ENCODE measurements at regions not wholly inside any gene's neighbourhood (a gene's known extent, or its start where the extent isn't known, plus 50 kb on each side); places are given as distances from the start of the nearest gene placed in this dataset.
"Not testable (repeated sequence)": the region's sequence is repeated elsewhere in the genome, so short reads cannot be mapped to it uniquely, and the experiment has no call there.

DNA sequence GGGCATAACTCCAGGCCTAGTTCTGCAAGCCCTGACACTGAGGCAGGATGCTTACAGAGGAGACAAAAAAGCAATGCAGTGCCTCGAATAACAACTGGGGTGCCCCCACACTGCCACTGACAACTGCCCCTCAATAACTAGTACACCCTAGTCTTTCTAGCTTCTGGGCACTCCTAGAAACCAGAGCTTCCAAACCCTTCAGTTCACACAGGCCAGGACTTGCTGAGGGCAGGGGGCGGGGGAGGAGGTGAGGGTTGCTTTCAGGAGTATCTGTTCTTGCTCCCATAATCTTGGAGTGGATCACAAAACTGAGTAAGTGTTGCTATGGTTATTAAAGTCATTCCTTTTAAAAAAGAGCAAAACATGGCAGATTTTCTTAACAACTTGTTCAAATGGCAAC, 333.1 kb downstream of the BCL2L11 start:
- not testable (repeated sequence) for DNase-seq

DNA sequence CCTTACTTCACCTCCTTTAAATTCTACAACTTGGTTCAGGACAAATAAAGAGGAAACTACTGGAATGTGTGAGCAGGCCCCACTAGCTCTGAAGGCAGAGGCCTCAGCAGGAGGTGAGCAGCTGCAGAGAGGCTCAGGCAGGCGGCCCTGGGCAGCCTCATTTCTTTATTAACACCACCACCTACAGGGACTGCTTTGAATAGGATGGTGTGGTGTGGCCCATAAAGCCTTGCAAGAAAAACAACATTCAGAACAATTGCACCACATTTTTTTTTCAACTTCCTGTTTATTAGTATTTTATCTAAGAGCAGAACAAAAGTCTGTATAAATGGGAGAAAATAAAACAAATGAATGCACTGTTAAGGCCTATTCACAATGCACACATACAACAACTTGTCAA, 333.7 kb downstream of the BCL2L11 start:
- DNase-seq = not testable (repeated sequence)

DNA sequence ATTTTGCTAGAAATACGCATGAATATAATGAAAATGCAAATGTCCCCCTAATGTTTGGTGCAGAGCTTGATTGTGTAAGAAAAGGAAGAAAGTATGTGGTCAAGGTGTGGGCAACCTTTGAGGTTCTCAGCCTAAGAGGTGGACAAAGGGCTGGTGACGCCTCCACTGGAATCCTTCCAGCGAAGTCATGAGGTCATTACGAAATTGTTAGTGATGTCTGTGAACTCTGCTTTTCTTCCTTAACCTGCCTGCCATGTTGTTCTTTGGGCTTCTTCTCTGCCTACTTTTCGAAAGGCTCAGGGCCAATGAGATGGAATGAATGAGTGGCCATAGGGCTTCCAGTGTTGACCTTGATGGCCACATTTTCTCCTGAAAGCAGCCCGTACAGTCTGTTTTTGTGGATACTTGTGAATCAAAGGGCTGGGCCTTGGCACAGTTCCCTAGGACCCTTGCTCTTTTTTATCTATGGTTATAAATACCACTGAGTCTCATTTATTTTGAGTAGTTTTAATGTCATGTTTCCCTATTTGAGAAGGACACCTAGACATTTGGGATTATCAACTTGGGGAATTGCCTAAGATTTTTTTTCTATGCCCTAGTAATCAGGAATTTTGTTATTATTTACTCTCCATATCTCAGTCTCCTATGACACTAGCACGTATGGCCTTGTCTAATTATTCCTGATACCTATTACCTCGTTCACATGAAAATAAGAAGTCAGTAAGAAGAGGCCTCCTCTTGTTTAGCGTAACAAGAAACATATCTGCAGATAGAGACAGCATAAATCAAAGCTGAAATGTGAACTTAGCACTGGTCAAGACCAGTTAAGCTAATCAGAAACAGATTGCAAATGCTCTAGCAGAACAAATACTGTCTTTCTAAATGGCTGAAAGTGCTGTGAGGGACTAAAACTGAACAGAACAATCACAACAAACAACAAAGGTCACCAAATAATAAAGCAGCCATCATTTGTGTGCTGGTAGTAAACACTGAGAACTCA, 334.6 kb downstream of the BCL2L11 start:
- DNase-seq = not testable (repeated sequence)

DNA sequence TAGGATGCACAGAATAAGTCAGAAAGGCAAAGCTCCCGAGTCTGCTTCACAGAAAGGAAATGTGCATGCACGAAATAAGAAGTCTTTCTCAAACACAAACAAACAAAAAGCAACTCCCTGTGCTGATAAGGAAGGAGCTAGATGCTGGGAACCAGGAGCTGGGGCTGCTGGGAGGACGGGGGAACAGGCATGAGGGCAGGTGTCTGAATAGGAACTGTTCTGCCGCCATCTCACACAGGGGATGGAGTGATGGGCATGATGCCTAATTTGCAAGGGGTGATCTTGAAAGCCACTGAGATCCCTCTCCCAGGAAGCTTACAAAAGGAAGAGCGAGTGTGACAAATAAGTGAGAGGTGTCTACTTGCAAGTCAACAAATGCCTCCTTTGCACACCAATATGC, 336.5 kb downstream of the BCL2L11 start:
- DNase-seq = not testable (repeated sequence)

DNA sequence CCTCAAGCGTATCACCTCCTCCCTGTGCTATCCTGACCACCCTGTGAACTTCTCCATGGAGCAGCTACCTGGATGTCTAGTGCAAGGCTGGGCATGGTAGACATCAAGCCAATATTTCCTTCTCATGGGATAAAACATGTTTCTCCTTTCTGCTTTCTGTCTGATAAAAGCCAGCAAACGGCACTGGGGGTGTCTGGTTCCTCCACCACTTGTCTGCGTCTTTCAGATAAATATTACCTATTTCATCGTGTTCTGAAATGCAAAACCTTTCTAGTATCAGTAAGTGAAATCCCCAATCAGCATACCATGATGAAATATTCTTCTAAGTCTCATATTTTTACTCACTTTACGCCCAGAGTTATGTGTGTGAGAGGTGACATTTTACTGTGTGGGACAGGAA, 340.2 kb downstream of the BCL2L11 start:
- DNase-seq = not testable (repeated sequence)

DNA sequence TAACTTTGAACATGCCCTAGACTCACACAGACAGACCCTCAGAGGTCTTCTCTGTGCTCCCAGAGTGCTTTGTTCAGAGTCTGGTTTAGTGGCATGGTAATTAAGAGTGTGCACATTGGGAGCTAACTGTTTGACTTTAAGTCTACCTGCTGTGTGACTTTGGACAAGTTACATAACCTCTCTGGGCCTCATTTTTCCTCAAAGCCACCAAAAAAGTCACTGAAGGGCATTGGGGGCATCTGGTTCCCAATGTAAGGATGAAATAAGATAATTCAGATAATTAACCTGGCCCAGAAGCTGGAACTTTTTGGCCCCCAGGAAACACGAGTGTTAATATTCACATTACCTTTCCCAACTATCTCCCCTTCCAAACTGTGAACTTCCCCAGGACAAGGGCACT, 341.1 kb downstream of the BCL2L11 start:
- DNase-seq = not testable (repeated sequence)

DNA sequence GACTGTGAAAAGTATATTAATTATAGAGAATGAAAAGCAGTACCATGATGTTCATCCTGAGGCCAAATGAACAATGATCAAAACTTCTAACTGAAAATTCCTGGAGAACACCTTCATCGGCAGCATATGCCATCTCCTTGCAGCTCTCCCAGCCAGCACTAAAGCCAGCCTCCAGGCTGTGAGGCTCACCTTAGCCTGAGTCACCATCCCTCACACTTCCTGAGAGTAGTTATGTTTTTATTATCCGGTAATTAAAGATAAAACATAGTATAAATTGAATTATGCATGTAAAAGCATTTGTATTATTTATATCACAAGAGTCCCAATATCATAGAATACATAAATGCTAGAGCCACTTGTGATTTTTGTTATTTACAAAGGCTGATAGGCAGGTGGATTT, 341.9 kb downstream of the BCL2L11 start:
- not testable (repeated sequence) for DNase-seq

DNA sequence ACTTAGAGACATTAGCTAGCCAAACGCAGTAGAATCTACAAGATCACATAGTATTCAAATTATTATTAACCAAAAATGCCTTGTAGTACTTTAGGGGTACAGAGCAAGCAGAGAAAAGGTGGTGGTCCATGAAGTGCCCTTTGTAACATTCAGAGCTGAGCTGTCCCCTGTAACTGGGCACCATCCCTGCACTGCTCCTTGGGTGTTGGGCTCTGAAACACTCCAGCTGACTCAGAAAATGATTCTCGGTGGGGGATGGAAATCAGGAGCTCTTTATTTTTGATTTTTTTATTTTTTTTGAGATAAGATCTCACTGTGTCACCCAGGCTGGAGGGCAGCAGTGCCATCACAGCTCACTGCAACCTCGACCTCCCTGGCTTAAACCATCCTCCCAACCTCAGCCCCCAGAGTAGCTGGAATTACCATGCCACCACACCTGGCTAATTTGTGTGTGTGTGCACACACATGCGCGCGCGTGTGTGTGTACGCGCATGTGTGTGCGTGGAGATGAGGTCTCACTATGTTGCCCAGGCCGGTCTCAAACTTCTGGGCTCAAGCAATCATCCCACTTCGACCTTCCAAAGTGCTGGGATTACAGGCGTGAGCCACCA, 342.6 kb downstream of the BCL2L11 start:
- not testable (repeated sequence) for DNase-seq

DNA sequence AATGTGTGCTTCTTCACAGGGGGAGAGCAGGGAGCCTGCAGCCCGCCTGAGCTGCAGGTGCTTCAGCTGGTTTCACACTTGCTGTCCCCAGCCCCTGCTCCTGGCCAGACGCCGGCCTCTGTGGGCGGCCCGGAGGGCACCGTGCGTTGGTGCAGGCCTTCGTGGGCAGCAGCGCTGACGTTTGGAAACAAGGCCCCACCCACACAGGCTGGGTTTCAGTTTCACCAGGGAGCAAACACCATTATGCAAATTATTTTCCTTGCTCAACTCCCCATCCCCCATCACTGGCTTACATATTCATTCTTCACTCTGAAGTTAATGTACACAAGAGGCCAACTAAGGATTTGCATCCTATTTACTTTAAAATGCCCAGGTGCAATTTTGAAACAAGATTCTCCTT, 343.2 kb downstream of the BCL2L11 start:
- DNase-seq = not testable (repeated sequence)

DNA sequence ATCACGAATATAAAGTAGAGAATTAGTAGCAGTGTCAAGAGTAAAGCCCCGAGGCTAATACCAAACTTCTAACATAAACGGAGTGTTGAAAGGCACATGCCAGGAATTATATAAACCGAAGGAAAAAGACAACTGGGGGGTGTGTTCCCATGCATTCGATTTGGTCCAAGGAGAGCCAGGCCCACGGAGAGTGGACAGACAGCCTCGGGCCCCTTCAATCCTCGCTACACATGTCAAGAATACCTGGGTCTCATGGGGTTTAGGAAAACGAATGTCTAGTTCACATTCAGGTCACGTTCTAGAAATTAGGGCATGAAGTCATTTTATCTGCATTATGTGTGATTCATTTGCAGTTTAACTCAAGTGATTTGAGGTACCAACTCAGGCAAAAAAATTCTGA, 343.7 kb downstream of the BCL2L11 start:
- not testable (repeated sequence) for DNase-seq

DNA sequence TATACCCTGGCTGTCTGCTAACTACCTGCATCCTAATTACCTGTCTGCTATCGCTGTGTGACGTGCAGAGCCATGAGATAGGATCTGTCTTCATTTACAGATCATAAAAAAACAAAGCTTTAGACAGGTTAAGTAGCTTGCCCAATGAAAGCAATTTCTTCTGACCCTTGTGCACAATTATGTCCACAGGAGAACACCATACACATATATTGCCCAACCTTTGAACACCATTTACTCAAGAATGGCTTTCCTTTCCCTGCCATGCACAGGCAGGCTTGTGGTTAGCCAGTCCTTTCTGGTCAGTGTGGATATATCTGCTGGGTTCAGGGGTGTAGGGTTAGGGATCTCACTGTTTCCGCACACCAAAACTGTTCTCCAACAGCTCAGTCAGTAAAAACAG, 344.8 kb downstream of the BCL2L11 start:
- DNase-seq = not testable (repeated sequence)

DNA sequence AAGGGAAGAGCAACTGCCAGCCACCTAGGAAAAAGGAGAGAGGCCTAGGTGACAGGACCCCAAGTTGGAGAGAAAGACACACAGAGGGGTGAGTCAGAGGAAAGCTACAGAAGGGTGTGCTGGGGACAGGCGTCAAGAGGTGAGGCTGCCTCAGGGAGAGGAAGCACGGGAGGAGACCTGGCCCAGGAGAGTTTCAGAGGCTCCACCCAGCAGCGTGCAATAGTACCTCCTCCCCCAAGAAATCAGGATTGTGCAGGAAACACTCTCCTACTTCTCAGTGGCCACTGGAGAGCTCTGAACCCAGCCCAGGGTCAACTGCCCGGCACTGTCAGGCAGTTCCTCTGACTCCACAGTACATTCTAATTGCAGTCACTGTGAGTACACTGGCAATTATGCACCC, 346.0 kb downstream of the BCL2L11 start:
- DNase-seq = not testable (repeated sequence)

DNA sequence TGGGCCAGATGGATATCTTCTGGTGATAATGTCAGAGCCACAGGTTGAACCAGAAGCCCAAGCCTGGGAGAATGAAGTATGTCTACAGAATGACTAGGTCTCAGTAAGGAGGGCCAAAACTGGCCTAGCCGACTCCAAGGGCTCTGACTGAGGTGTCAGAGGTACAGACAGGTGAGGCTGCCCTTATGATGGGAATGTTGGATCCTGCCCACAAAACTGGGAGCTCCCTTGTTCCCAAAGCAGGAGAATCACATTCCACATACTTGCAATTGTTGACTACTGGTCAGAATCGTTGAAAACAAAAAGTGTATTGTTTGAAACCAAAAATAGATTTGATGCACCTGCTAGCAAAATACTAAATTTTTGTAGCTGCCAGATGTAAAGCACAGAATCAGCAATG, 350.2 kb downstream of the BCL2L11 start:
- DNase-seq = not testable (repeated sequence)

DNA sequence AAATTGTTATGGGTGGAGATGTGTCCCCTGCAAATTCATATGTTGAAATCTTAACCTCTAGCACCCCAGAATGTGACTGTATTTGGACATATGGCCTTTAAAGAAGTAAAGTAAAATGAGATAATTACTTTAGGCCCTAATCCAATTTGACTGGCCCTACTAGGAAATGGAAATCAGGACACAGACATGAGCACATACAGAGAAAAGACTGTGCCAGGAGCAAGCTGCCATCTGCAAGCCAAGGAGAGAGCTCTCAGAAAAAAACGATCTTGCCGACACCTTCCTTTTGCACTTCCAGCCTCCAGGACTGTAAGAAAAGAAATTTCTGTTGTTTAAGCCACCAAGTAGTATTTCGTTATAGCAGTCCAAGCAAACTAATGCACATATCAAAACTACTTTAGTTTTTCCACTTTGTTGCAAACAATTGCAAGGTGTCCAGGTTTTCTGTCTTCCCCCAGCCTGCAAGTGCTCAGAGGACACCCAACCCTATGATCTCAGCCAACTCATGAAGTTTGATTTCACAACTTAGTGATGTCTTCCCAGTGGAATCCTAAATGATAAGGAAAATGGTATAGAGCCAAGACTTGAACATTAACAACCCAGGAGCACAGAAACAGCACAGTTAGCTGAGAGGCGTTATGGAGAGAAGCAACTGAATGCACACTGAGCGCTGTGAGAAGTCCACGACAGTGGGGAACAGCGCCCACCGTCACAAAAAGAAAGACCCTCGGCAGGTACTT, 351.2 kb downstream of the BCL2L11 start:
- DNase-seq = not testable (repeated sequence)

DNA sequence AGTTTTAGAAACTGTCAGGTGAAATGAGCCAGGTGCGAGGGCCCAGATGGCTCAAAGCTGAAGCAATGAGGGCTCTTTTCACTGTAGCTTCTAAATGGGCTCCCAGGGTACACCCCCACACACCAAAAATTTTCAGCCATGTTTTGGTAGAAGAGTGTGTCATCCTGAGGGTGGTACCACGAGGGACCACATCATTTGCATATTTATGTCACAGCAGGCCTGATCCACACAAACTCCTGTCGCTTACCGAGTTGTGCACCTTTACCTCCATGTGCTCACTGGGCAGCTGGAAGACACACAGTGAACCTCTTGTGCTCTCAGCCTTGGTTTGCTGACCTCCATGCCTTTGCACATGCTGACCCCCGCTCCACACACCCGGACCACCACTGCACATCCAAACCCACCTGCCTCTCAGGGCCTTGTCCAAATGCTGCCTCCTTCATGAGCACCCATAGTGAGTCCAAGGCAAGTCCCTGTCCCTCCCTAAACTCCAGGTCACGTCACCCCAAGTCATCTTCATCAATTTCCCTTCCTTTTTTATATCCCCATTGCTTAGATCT, 352.2 kb downstream of the BCL2L11 start:
- not testable (repeated sequence) for DNase-seq

DNA sequence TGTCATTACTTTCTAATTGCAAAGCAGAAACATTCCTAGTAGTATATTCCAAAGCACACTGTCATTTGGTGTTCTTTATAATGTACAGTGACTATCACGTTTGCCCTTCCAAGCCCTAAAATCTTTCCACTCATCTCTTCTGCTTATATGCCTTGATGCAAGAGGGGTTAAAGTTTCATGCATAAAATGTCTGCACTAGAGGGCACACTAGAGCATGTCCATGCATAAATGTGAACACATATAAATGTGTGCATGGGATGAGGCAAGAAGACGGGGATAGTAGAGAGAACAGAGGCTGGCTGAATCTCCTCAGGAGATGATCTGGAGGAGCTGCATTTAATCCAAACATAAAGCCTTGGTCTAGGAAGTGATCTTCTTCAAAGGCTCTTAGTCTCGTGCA, 352.8 kb downstream of the BCL2L11 start:
- not testable (repeated sequence) for DNase-seq

DNA sequence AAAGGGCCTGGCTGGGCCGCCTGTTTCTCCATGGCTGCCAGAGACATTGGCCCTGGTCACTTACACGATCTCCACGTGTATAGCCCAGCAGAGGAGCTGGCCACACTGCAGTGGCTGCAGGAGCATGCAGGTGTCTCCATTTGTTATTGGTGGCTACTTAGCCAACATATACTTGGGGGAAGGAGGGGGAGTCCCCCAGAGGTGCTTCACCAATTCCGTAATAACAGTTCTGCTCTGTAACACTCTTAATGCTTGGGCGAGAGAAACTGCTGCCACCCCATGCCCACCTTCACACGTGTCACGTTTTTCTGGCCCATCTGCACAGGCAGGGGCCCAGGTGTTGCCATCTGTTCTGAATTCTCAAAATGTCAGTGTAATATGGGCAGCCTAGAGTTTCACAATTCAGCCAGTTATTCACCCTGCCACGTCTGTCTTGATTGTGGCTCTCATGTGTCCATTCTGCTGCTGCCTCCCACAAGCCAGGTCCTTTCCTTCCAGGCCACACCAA, 353.5 kb downstream of the BCL2L11 start:
- DNase-seq = not testable (repeated sequence)

DNA sequence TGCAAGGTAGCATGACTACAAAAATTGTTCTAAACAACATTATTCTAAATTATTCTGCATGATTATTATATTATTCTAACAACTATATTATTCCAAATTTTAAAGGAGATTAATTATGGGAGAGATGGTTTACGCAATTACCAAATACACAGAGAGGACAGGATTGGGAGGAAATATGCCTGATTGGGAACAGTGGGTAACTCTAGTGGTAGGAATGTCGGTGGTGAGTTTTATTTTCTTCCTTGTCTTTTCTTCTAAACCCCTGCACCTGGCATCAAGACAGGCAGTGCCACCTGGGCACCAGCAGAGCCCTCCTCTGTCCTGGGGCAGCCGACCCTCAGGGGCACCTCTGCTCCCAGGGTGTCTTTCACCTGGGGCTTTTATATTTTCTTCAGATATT, 357.6 kb downstream of the BCL2L11 start:
- not testable (repeated sequence) for DNase-seq

DNA sequence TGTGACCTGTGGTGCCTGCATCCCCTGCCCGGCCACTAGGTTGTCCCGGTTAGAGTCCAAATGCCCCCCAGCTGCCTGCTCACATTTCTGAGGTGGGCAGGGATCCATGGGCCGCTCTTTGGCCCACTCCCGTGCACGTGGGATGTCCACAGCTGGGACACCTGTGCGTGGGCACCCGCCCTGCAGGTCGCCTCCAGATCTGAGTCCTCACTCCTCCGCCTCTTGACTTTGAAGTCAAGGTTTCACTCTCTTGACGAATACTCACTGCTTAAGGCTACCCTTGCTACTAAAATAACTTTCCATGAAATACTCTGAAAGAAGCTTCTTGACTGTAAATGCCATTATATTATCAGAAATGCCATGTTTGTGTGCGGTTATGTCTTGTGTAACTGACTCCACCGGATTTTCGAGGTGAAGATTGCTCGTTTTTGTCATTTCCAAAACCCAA, 358.2 kb downstream of the BCL2L11 start:
- DNase-seq = not testable (repeated sequence)

DNA sequence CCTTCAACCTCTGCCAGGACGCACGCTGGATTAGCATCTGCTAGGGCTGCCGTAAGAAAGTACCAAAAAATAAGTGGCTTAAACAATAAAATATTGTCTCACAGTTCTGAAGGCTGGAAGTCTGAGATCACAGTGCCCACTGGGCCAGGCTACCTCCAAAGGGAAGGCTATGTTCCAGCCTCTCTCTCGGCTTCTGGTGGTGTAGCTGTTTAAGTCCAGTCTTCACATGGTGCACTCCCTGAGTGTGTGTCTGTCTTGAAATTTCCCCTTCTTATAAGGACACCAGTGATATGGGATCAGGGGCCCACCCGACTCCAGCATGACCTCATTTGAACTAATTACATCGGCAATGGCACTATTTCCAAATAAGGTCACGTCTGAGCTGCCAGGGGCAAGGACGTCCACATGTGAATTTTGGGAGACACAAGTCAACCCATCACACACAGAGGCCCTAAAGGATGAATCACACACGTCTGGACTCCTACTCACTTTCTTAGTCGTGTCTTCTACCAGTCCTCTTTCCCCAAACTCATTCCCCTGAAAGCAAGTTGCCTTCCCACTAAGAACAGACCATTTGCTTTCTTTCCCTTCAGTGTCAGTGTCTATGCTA, 359.4 kb downstream of the BCL2L11 start:
- DNase-seq = not testable (repeated sequence)

DNA sequence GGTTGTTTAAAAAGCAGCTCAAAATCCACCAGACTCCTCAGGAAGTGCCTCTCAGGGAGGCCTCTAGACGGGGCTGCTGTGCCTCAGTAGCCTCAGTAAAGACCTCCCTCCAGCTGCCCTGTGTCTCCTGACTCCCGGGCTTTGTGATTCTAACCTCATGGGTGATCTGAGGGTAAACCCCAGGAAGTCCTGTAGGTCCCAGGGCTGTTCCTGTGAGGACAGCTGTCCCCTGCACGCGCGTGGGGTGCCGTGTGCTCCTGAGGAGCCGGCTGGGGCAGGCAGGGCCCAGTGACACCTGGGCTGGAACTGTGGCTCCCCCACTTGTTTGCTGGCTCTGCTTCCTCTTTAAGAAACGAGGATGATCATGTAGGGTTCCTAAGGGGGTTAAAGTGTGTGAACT, 359.9 kb downstream of the BCL2L11 start:
- DNase-seq = not testable (repeated sequence)

DNA sequence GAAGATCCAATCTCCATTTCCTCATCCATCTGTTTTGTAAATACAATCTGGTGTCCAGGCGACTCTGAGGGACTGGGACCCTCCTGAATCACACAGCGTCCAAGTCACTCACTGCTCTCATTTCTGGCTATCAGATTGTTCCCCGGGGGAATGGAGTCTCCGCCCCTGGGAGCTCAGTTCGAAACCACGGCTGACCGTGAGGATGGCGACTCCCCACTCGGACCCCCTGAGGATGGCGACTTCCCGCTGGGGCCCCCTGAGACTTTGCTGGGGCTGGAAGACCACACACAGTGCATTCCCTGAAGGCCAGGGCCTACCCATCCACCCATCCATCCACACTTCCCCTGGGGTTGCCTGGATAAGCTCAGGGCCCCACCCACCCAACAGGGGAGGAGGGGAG, 360.5 kb downstream of the BCL2L11 start:
- not testable (repeated sequence) for DNase-seq
